WTC11 (cell line): ENCODE measurements at regions not wholly inside any gene's neighbourhood (a gene's known extent, or its start where the extent isn't known, plus 50 kb on each side); places are given as distances from the start of the nearest gene placed in this dataset.

Source experiments
- ATF3 ChIP-seq: sonication (generic); formaldehyde crosslinking; conservative IDR thresholded peaks from 2 replicates; pipeline ENCODE4 v1.8.1; 2022; ENCODE audit warnings: mild to moderate bottlenecking, missing genetic modification reagents
- CREB1 ChIP-seq: sonication (generic); formaldehyde crosslinking; IDR thresholded peaks from 2 replicates; pipeline ENCODE4 v1.8.0; 2023; ENCODE audit warnings: mild to moderate bottlenecking, missing genetic modification reagents
- ESRRA ChIP-seq: sonication (generic); formaldehyde crosslinking; IDR thresholded peaks from 2 replicates; pipeline ENCODE4 v1.8.1; 2022; ENCODE audit warnings: mild to moderate bottlenecking, missing genetic modification reagents, borderline replicate concordance
- GTF2I ChIP-seq: fragments of 250-450 bp; sonication (Bioruptor Pico); conservative IDR thresholded peaks from 2 replicates; pipeline ENCODE4 v1.4.0; 2021; ENCODE audit warnings: mild to moderate bottlenecking
- IRF1 ChIP-seq: sonication (generic); formaldehyde crosslinking; IDR thresholded peaks from 2 replicates; pipeline ENCODE4 v1.8.0; 2023; ENCODE audit warnings: missing genetic modification reagents
- JAZF1 ChIP-seq: fragments of 250-450 bp; sonication (Bioruptor Pico); IDR thresholded peaks from 2 replicates; pipeline ENCODE4 v1.9.0; 2021; ENCODE audit warnings: moderate library complexity, mild to moderate bottlenecking, inconsistent platforms
- MLX ChIP-seq: sonication (generic); formaldehyde crosslinking; IDR thresholded peaks from 2 replicates; pipeline ENCODE4 v1.8.1; 2023; ENCODE audit warnings: mild to moderate bottlenecking, missing genetic modification reagents, moderate library complexity
- NR2C2 ChIP-seq: sonication (generic); formaldehyde crosslinking; IDR thresholded peaks from 2 replicates; pipeline ENCODE4 v1.8.0; 2022; ENCODE audit warnings: mild to moderate bottlenecking, missing genetic modification reagents
- SMAD3 ChIP-seq: sonication (generic); formaldehyde crosslinking; IDR thresholded peaks from 2 replicates; pipeline ENCODE4 v1.8.0; 2022; ENCODE audit warnings: missing genetic modification reagents, mild to moderate bottlenecking, borderline replicate concordance
- TP53 ChIP-seq: sonication (generic); formaldehyde crosslinking; IDR thresholded peaks from 2 replicates; pipeline ENCODE4 v1.8.1; 2023; ENCODE audit warnings: mild to moderate bottlenecking, missing genetic modification reagents
- USF1 ChIP-seq: sonication (generic); formaldehyde crosslinking; IDR thresholded peaks from 2 replicates; pipeline ENCODE4 v1.8.0; 2022; ENCODE audit warnings: mild to moderate bottlenecking, missing genetic modification reagents
- TF ChIP-seq, protein P1 (sequence below): fragments of 200-600 bp; IDR thresholded peaks from 2 replicates; pipeline ENCODE4 v1.8.0; 2022; ENCODE audit warnings: antibody characterized with exemption
- TF ChIP-seq, protein P2 (sequence below): fragments of 250-450 bp; sonication (Bioruptor Pico); IDR thresholded peaks from 2 replicates; pipeline ENCODE4 v1.9.0; 2021; ENCODE audit warnings: mild to moderate bottlenecking, borderline replicate concordance
- TF ChIP-seq, protein P3 (sequence below): sonication (generic); formaldehyde crosslinking; IDR thresholded peaks from 2 replicates; pipeline ENCODE4 v1.8.1; 2023; ENCODE audit warnings: mild to moderate bottlenecking, missing genetic modification reagents

- TF ChIP-seq IRF1 (CRISPR knock-in tag) (no peak), JAZF1 (CRISPR knock-in tag) (no peak), ATF3 (CRISPR knock-in tag) (no peak), NR2C2 (CRISPR knock-in tag) (no peak), MLX (CRISPR knock-in tag) (no peak), GTF2I (CRISPR knock-in tag) (no peak), SMAD3 (no peak), USF1 (CRISPR knock-in tag) (no peak), ESRRA (no peak), CREB1 (CRISPR knock-in tag) (no peak), TP53 (CRISPR knock-in tag) (no peak)
- TF ChIP-seq, protein P1, sequence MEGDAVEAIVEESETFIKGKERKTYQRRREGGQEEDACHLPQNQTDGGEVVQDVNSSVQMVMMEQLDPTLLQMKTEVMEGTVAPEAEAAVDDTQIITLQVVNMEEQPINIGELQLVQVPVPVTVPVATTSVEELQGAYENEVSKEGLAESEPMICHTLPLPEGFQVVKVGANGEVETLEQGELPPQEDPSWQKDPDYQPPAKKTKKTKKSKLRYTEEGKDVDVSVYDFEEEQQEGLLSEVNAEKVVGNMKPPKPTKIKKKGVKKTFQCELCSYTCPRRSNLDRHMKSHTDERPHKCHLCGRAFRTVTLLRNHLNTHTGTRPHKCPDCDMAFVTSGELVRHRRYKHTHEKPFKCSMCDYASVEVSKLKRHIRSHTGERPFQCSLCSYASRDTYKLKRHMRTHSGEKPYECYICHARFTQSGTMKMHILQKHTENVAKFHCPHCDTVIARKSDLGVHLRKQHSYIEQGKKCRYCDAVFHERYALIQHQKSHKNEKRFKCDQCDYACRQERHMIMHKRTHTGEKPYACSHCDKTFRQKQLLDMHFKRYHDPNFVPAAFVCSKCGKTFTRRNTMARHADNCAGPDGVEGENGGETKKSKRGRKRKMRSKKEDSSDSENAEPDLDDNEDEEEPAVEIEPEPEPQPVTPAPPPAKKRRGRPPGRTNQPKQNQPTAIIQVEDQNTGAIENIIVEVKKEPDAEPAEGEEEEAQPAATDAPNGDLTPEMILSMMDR, result no peak
- TF ChIP-seq, protein P2, sequence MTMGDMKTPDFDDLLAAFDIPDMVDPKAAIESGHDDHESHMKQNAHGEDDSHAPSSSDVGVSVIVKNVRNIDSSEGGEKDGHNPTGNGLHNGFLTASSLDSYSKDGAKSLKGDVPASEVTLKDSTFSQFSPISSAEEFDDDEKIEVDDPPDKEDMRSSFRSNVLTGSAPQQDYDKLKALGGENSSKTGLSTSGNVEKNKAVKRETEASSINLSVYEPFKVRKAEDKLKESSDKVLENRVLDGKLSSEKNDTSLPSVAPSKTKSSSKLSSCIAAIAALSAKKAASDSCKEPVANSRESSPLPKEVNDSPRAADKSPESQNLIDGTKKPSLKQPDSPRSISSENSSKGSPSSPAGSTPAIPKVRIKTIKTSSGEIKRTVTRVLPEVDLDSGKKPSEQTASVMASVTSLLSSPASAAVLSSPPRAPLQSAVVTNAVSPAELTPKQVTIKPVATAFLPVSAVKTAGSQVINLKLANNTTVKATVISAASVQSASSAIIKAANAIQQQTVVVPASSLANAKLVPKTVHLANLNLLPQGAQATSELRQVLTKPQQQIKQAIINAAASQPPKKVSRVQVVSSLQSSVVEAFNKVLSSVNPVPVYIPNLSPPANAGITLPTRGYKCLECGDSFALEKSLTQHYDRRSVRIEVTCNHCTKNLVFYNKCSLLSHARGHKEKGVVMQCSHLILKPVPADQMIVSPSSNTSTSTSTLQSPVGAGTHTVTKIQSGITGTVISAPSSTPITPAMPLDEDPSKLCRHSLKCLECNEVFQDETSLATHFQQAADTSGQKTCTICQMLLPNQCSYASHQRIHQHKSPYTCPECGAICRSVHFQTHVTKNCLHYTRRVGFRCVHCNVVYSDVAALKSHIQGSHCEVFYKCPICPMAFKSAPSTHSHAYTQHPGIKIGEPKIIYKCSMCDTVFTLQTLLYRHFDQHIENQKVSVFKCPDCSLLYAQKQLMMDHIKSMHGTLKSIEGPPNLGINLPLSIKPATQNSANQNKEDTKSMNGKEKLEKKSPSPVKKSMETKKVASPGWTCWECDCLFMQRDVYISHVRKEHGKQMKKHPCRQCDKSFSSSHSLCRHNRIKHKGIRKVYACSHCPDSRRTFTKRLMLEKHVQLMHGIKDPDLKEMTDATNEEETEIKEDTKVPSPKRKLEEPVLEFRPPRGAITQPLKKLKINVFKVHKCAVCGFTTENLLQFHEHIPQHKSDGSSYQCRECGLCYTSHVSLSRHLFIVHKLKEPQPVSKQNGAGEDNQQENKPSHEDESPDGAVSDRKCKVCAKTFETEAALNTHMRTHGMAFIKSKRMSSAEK (CRISPR knock-in tag), result no peak
- TF ChIP-seq, protein P3, sequence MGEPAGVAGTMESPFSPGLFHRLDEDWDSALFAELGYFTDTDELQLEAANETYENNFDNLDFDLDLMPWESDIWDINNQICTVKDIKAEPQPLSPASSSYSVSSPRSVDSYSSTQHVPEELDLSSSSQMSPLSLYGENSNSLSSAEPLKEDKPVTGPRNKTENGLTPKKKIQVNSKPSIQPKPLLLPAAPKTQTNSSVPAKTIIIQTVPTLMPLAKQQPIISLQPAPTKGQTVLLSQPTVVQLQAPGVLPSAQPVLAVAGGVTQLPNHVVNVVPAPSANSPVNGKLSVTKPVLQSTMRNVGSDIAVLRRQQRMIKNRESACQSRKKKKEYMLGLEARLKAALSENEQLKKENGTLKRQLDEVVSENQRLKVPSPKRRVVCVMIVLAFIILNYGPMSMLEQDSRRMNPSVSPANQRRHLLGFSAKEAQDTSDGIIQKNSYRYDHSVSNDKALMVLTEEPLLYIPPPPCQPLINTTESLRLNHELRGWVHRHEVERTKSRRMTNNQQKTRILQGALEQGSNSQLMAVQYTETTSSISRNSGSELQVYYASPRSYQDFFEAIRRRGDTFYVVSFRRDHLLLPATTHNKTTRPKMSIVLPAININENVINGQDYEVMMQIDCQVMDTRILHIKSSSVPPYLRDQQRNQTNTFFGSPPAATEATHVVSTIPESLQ (CRISPR knock-in tag), result no peak
Measured at GRCh38 chr9:108416324-108416723, 439.5 kb downstream of the ACTL7B start.
